ENCODE measurements at regions not wholly inside any gene's neighbourhood (a gene's known extent, or its start where the extent isn't known, plus 50 kb on each side); places are given as distances from the start of the nearest gene placed in this dataset.

- TF ChIP-seq POLR2A (IDR thresholded peaks at IDR 0.05) (no peak), CTCF (IDR thresholded peaks at IDR 0.05) (no peak)
These were observed 375.7 kb downstream of the CAAP1 start for GRCh38 chr9:26516773-26517343.
